Epithelial cell of prostate (primary cell): ENCODE measurements at regions not wholly inside any gene's neighbourhood (a gene's known extent, or its start where the extent isn't known, plus 50 kb on each side); places are given as distances from the start of the nearest gene placed in this dataset.

Experiments
- DNase-seq: peaks from one replicate; pipeline ENCODE4 v3.0.0-alpha.2; 2011; ENCODE audit warnings: low read depth, low spot score
- H3K27ac ChIP-seq: fragments of 450-650 bp; 2 replicates; pipeline ENCODE4 v1.5.1; 2017; ENCODE audit warnings: mild to moderate bottlenecking

DNA sequence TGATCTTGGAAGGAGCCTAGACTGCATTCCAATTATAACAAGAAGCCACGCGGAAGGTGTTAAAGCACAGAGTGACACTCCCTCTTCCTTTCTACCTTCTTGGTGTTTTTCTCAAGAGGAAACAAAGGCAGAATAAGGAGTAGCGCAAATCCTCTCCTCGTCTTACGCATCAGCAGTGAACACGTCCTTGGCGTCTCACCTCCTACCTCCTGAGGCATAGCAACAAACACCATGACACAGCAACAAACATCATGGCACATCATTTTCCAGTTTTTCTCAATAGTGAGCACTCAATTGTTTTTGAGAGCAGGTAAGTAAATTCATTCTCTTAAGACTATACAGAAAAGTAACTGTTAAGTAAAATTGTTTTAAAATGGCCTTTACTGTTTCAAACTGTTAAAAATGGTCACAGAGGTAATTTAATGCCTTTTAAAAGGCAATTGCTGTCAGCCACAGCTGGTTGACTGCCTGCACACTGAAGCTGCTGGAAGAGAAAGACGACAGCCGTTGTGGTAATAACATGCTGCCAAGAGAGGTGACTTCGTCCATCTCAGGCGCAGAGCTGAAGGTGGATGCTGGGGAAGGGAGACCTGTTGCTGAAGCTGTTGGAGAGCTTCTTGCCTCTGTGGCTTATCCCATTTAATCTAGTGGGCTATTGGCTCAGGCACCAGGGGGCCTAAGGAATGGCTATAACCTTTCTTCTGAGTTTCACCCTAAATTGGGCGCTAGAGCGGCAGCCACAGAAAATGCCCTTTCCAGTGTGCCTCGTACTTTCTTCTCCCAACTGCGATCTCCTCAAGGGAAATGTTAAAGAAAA is 703.7 kb downstream of the UQCRFS1 start:
- no peak overlapping the region for H3K27ac ChIP-seq
- DNase-seq, result no peak

DNA sequence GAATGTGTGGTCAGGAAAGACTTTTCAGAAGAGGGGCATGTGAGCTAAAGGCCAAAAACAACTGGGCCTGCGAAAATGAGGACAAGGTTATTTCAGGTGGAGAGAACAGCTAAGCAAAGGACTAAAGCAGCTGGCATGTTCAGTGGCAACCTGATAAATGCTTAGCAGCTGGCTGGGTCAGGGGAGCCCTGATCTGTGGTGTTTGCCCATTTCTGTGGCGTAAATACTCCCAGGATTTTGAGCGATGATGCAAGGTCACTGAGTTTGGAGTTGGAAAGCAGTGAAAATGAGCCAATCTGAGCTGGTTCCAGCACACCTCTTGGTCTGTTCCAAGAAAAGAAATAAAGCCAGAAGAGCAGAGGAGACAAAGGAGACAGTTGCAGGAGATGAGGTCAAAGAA is 704.3 kb downstream of the UQCRFS1 start:
- DNase-seq, result no peak
- H3K27ac ChIP-seq, result no peak overlapping the region

DNA sequence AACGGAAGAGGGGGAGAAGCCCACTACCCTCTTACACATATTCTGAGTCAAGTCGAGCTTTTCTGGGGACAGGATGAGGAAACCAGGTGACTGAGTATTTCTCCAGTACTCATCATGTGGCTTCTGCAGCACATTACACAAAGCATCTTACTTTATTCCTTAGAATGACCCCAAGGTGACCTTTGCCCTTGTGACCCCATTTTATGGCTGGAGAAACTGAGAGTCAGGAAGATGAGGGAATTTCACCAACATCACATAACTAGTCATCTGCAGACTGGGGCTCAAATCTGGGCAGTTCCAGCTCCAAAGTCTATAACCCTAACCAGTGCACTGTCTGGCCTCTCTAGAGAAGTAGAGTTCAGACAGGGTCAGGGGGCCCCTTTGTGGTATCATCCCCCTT is 707.0 kb downstream of the UQCRFS1 start:
- no peak overlapping the region for H3K27ac ChIP-seq
- no peak for DNase-seq

DNA sequence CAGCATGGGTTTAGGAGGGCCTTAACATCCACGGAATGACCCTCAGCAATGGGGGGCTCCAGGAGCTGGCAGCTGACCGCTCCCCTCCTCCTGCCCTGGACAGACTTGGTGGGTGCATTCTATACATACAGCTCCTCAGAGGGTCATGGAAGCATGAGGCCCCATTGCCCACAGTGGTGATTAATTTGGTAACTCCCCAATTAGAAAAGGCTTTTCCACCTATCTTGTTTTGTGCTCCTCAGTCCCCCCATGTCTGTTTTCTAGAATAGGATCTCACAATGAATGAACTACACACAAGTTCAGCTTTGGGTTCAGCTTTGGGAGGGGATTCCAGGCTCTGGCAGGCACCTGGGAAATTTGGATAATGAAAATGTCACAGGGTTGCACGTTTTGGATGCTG is 707.8 kb downstream of the UQCRFS1 start:
- no peak overlapping the region for H3K27ac ChIP-seq
- DNase-seq, result no peak

DNA sequence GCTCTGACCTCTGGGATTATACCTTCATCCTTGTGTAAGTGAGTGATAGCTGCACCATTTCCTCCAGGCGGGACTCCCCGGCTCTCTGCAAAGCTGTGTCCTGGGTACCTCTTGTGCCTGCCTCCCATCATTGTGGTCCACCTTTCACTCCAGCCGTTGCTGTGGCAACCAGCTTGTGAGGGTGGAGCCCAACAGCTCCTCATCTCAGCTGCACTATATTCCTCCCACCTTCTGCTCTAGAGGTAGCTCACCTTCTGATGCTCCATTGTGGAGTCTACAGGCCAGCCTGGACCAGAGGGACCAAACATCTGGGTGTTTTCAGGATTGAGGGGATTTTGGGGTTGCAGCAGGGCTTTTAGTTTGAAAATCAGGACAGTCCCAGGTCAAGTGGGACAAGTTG is 708.2 kb downstream of the UQCRFS1 start:
- H3K27ac ChIP-seq, result no peak overlapping the region
- DNase-seq, result no peak

DNA sequence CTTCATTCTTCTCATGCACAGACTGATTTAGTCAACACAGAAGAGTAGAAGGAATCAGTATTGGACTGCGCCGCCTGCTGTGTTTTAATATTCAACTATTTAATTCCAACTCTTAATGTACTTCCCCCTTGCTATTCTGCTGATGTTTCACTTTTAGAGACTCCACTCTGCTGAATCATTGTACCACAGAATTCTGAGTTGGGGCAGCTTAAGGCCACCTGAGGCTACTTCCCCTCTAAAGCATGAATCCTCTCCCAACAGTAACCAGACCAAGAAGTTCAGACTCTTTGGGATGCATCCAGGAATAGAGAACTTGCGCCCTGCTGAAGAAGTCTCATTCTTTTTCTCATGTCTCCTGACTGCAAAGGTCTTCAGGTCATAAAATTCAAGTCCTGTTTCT is 708.8 kb downstream of the UQCRFS1 start:
- H3K27ac ChIP-seq, result no peak overlapping the region
- DNase-seq, result no peak

DNA sequence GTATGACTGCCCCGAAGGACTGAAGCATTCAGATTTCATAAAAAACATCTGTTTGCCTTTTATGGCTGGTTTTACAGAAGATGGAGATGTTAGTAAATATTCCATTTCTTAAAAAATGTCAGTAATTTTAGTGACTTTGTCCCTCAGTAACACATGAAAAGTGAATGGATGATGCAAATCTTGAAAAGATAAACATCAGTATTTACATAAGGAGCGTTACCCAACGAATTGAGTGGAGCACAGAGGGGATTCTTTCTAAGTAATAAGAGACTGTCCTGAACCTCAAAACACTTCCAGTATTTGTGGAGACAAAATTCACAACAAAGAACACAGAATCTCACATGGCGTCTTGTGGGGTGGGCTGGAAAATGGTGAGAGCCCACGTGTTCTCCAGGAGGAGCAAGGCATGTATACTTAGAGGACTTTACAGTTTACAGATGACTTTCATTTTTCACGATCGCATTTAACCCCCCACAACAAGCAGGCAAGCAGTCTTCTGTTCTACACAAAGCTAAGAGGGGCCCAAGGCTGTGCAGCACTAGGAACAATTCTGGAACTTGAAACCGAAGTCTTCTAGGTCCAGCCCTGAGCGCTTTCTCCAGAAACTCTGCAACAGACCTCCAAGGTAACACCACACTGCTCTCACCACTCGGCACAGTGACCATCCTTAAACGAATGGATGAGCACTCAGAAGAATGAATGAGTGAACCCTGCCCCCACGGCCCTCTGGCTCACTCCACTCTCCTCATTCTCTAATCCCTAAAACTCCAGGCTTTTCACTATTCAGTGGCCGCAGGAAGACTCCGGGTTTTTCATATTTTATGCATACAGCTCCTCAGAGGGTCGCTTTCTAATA is 709.8 kb downstream of the UQCRFS1 start:
- no peak overlapping the region for H3K27ac ChIP-seq
- DNase-seq, result no peak

DNA sequence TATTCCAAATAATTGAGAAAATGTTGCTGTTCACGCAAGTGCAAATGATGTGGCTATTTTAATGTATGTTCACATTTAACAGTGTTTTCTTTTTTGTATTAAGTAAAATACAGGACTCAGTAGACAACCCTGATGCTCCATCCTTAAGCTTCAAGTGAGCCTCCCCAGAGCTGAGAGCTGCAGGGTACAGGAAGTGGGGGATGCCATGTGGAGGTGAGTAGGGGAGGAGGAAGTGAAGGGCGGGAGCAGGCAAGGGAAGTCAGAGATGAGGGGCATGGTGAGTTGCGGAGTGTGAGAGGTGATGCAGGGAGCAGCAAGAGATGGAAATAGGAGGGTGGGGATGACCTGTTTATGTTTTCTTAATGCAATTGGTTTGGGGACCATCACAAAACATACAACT is 711.0 kb downstream of the UQCRFS1 start:
- no peak overlapping the region for H3K27ac ChIP-seq
- DNase-seq, result no peak

DNA sequence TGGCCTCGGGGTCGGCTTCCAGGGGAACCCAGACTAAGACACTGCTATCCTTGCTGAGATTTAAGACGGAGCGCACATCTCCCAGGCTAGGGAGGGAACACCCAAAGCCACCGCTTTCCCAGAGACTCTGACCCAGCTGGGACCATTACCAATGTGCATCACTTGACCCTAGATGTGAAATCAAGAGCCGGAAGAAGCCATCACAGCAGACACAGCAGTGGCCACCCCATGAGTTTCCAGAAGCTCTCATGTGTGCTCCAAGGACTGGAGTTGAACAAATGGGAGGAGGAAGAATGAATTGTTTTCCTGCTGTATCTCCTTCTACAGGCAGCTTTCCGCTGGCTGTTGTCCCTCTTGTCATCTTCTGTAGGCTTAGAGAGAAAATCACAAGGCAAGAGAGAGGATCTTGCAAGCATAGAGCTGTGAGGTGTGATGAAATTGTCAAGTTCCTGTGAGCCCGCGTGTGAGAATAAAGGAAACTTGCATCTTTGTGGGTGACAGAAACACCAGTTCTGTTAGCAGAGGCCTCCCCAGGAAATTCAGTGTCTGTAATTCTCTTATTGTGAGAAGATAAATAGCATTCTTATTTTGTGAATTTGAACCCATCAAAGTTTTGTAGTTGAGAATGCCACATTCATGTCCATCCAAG is 711.8 kb downstream of the UQCRFS1 start:
- DNase-seq, result no peak
- H3K27ac ChIP-seq, result no peak overlapping the region

DNA sequence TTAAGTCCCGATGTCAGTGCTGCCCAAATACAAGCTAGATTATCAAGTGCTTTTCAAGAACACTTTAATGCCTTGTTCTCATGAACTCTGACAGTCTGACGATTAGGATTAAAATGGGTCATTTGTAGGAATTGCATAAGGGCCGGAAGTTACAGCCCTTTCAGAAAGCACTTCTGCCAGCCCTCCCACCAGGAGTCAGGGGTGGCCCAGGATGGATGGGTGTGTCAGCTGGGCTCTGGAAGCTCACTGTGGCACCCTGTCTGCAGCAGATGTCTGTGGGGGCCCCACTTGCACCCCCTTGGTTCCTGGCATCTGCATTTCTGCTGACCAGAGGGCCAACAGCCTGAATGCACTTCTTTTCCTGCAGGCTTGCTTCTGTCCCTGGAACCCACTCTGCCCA is 712.7 kb downstream of the UQCRFS1 start:
- H3K27ac ChIP-seq, result no peak overlapping the region
- DNase-seq, result no peak

DNA sequence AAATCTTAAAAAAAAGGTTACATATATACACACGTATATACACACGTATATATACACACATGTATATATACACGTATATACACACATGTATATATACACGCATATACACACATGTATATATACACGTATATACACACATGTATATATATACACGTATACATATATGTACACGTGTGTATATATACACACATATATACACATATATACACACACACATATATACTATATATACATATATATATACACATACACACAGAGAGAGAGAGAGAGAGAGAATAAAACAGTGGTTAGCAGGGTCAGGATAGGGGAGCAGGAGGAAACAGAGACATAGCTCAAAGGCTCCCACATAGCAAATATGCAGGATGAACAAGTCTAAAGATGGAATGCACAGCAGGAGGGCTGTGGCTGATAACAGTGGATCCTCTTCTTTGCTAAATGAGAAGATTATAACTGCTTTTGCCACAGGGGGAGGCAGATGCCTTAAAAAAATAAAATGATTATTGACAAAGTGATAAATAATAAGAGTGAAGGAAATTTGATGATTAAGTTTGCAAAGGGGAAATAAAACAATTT is 714.5 kb downstream of the UQCRFS1 start:
- no peak overlapping the region for H3K27ac ChIP-seq
- DNase-seq, result no peak

DNA sequence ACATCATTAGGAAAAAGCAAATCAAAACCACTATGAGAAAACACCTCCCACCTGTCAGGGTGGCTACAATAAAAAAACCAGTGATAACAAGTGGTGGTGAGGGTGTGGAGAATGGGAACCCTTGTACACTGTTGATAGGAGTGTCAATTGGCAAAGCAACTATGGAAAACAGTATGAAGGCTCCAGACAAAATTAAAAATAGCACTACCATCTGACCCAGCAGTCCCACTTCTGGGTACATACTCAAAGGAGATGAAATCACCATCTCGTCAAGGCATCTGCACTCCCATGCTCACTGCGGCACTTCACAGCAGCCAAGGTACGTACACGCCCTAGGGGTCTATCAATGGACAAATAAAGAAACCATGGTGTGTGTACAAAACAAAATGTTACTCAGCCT is 715.1 kb downstream of the UQCRFS1 start:
- no peak for DNase-seq
- H3K27ac ChIP-seq, result no peak overlapping the region

DNA sequence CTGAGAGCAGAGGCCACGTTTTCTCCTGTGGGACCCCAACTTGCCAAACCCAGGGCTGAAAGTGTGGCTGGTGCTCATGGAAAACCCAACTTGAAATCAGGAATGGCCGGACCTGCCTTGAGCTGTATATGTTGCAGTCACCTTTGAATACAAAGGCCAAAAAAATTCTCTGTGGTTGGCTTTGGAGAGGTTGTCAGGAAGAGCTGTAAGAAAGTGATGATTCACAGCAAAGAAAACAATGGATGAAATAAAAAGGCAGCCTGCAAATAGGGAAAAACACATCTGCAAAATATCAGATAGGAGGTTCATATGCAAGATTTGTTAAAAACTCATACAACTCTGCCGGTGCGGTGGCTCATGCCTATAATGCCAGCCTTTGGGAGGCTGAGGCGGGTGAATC is 715.8 kb downstream of the UQCRFS1 start:
- DNase-seq, result no peak
- no peak overlapping the region for H3K27ac ChIP-seq

DNA sequence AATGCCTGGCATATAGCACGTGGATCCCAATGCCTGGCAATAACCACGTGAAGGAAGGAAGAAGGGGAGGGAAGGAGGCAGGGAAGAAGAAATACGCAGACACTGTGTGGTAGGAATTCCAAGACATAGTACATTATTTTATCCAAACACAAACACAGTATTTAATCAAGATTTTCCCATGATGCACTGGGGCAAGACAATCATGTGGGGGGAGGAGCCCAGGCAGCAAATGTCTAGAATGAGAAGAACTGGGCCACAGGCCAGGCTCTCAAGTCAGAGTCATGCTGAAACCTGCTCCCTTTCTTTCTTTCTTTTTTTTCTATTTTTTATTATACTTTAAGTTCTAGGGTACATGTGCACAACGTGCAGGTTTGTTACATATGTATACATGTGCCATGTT is 717.9 kb downstream of the UQCRFS1 start:
- DNase-seq, result no peak
- no peak overlapping the region for H3K27ac ChIP-seq

DNA sequence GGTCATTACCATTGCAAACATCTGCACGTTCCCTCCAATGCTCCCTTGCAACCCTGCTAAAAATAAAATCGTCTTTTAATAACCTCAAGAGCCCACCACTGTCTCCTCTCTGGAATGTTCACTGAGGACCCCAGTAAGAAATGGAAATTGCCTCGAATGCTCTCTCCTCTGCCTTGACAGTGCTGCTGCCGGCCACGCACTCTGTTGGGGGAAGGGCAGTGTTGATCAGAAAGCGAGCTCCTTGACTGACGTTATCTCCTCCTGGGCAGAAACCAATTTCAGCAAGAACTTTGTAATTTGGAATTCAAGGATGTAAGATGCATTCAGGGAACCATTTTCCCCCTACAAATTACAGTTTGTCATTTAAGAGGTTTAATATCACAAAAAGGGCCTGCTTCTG is 718.5 kb downstream of the UQCRFS1 start:
- no peak overlapping the region for H3K27ac ChIP-seq

DNA sequence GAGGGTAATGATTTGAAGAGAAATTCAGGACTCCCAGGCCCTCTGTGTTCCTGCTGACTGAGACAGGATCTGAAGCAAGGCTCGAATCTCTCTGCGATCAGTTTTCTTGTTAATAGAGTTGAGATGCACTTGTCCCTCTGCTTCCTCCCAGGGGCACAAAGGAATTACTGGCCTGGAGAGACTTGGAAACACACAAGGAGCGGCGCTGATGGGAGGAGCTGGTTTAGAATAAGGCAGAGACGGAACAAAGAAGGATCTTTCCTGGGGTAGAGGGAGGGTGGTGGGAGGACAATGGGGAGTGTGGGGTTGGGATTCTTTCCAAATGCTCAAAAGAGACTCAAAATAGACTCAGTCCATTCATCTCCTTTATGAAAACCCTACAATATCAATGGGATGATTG is 719.1 kb downstream of the UQCRFS1 start:
- no peak for DNase-seq
- H3K27ac ChIP-seq, result no peak overlapping the region

More for the DNA sequence above, 718.5 kb downstream of the UQCRFS1 start:
- no peak for DNase-seq

DNA sequence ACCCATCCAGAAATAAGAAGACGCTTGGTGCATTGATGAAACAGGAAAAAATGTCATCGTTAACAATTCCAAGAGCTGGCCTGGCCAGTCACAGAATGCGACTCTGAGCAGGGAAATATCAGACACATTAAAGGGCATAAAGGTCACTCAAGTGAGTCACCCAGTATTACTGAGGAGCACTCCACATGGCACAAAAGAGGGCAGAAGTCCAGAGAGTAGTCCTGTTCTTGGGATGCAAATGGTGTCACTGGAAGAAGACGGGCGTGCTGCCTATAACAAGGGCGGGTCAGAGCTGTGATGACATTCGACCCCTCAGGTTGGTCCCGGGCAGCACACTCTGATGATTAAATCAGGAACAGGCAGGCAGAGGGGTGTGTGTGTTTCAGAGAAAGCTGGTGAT is 720.3 kb downstream of the UQCRFS1 start:
- DNase-seq, result no peak
- no peak overlapping the region for H3K27ac ChIP-seq

DNA sequence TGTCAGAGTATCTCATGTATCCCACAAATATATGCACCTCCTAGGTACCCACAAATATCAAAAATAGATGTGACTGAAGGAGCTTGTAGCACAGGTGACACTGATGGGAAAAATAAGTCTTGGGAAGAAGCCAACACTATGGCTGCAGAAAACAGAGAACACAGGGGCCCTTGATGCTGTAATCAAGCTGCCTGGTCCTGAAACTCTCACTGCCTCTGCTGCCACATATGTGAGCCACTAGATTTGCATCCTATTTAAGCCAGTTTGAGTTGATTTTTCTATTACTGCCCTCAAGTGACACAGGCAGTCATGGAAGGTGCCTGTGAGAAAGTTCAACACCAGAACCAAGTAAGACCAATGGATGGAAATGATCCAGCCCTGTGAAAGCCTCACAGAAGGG is 720.8 kb downstream of the UQCRFS1 start:
- no peak for DNase-seq
- H3K27ac ChIP-seq, result no peak overlapping the region

DNA sequence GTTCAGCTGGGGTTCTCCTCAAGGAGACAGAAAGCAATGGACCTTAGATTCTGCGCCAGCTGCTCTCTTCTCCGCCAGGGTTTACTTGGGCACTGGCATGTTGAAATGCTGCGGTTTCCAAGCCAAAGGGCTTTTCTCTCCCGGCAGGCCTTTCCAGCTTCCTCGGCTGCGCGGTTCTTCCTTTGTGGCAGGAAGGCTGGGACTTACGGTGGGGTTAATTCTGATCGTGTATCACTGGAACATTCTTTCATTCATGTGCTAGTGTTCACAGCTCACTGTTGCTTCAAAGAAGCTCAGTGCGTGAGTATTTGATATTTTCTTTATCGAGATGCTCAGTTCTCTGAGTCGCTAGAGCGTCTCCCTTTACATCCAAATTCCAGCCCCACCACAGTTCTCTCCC is 723.2 kb downstream of the UQCRFS1 start:
- no peak overlapping the region for H3K27ac ChIP-seq
- no peak for DNase-seq

DNA sequence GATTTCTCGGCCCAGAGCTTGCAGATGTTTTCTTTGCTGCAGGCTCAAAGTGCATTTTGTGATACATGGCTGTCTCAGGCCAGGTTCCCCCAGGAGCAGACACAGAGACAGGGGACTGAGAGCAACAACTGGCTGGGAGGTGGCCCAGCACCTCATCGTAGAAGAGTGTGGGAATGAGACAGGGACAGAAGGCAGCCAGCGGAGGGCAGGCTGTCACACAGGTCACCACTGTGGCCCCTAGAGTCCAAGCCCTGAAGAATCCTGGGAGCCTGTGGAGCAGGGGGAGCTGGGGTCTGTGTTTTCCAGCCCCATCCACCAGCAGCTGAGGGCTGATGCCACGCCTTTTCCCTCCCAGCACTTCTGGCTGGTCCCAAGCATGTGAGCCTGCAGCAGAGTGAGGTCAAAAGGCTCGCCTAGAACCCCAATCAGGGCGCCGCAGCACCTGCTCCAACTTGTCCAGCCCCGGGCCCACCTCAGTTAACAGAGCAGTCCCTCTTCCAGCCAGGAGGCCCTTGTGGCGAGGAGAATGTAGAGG is 723.8 kb downstream of the UQCRFS1 start:
- no peak for DNase-seq
- no peak overlapping the region for H3K27ac ChIP-seq

DNA sequence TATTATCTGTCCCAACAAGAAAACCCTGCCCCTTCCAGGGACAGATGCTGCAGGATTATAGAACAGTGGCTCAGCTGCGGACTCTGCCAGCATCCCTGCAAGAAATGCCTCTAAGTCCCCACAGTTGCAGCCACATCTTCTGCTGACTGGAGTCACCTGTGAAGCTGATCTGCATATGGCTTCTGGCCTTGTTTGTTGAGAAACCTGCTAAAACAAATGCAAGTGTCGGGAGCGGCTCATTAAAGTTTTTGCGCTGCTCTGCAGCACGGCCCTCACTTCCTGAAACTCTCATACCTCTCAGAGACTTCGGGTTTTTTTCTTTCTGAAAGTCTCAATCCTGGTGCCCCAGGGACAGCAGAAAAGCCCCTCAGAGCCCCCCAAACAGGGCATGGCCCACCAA is 725.0 kb downstream of the UQCRFS1 start:
- DNase-seq, result no peak
- no peak overlapping the region for H3K27ac ChIP-seq
